H9 (cell line): ENCODE measurements at regions not wholly inside any gene's neighbourhood (a gene's known extent, or its start where the extent isn't known, plus 50 kb on each side); places are given as distances from the start of the nearest gene placed in this dataset.

Experiments
- DNase-seq: peaks from one replicate; pipeline ENCODE4 v3.0.0-alpha.2; 2017
- H2AFZ ChIP-seq: one replicate; pipeline ENCODE4 v1.6.1; 2013; ENCODE audit warnings: mild to moderate bottlenecking, low read length, control low read depth, moderate library complexity
- H2AK5ac ChIP-seq: 2 replicates; pipeline ENCODE4 v1.6.1; 2013; ENCODE audit warnings: low read length, control low read depth, mixed read lengths; ENCODE audit not compliant: insufficient read length
- H2BK120ac ChIP-seq: one replicate; pipeline ENCODE4 v1.6.1; 2013; ENCODE audit warnings: low read depth, mild to moderate bottlenecking, low read length, control low read depth, inconsistent platforms; ENCODE audit not compliant: poor library complexity, severe bottlenecking
- H2BK12ac ChIP-seq: 2 replicates; pipeline ENCODE4 v1.6.1; 2013; ENCODE audit warnings: low read length, control low read depth, mixed read lengths, low read depth; ENCODE audit not compliant: insufficient read length
- H2BK15ac ChIP-seq: 2 replicates; pipeline ENCODE4 v1.6.1; 2013; ENCODE audit warnings: low read depth, low read length, control low read depth
- H2BK20ac ChIP-seq: one replicate; pipeline ENCODE4 v1.6.1; 2013; ENCODE audit warnings: low read depth, mild to moderate bottlenecking, low read length, control low read depth, inconsistent platforms; ENCODE audit not compliant: poor library complexity, severe bottlenecking
- H2BK5ac ChIP-seq: 2 replicates; pipeline ENCODE4 v1.6.1; 2013; ENCODE audit warnings: low read length, control low read depth, mixed read lengths; ENCODE audit not compliant: insufficient read length
- H3K14ac ChIP-seq: 2 replicates; pipeline ENCODE4 v1.6.1; 2013; ENCODE audit warnings: low read length, control low read depth; ENCODE audit not compliant: insufficient read depth
- H3K18ac ChIP-seq: 2 replicates; pipeline ENCODE4 v1.6.1; 2013; ENCODE audit warnings: low read depth, mild to moderate bottlenecking, mixed read lengths, low read length, control low read depth; ENCODE audit not compliant: insufficient read length
- H3K23ac ChIP-seq: 2 replicates; pipeline ENCODE4 v1.6.1; 2013; ENCODE audit warnings: low read length, control low read depth, mixed read lengths, low read depth; ENCODE audit not compliant: insufficient read length
- H3K23me2 ChIP-seq: 2 replicates; pipeline ENCODE4 v1.6.1; 2013; ENCODE audit warnings: low read depth, mild to moderate bottlenecking, mixed read lengths, low read length, control low read depth; ENCODE audit not compliant: insufficient read length, poor library complexity, severe bottlenecking
- H3K27ac ChIP-seq: 2 replicates; pipeline ENCODE4 v1.5.1; 2013; ENCODE audit warnings: low read length, control low read depth, mixed read lengths, low read depth; ENCODE audit not compliant: insufficient read length
- H3K27me3 ChIP-seq: 2 replicates; pipeline ENCODE4 v1.6.1; 2013; ENCODE audit warnings: low read length, control low read depth, inconsistent platforms; ENCODE audit not compliant: insufficient read depth
- H3K4ac ChIP-seq: 2 replicates; pipeline ENCODE4 v1.6.1; 2013; ENCODE audit warnings: low read depth, mild to moderate bottlenecking, control low read depth, inconsistent platforms, low read length, moderate library complexity
- H3K4me1 ChIP-seq: 2 replicates; pipeline ENCODE4 v1.6.1; 2013; ENCODE audit warnings: low read length, control low read depth, inconsistent platforms; ENCODE audit not compliant: insufficient read depth
- H3K4me2 ChIP-seq: 2 replicates; pipeline ENCODE4 v1.6.1; 2013; ENCODE audit warnings: low read length, control low read depth, mixed read lengths; ENCODE audit not compliant: insufficient read length, insufficient read depth
- H3K56ac ChIP-seq: 2 replicates; pipeline ENCODE4 v1.6.1; 2013; ENCODE audit warnings: low read depth, mild to moderate bottlenecking, mixed read lengths, low read length, control low read depth; ENCODE audit not compliant: insufficient read length
- H3K79me1 ChIP-seq: 2 replicates; pipeline ENCODE4 v1.6.1; 2013; ENCODE audit warnings: low read depth, mild to moderate bottlenecking, moderate library complexity, low read length, control low read depth, inconsistent platforms; ENCODE audit not compliant: insufficient read depth, poor library complexity, severe bottlenecking
- H3K79me2 ChIP-seq: 2 replicates; pipeline ENCODE4 v1.6.1; 2013; ENCODE audit warnings: low read length, control low read depth, inconsistent platforms; ENCODE audit not compliant: insufficient read depth
- H3K9ac ChIP-seq: 2 replicates; pipeline ENCODE4 v1.6.1; 2013; ENCODE audit warnings: low read length, control low read depth, mixed read lengths; ENCODE audit not compliant: insufficient read length; ENCODE audit errors: extremely low read depth
- H3K9me3 ChIP-seq: one replicate; pipeline ENCODE4 v1.6.1; 2013; ENCODE audit warnings: low read depth, low read length, inconsistent platforms; ENCODE audit not compliant: control insufficient read depth
- H3T11ph ChIP-seq: one replicate; pipeline ENCODE4 v1.6.1; 2013; ENCODE audit warnings: mild to moderate bottlenecking, low read length, control low read depth, inconsistent platforms
- H4K20me1 ChIP-seq: one replicate; pipeline ENCODE4 v1.6.1; 2013; ENCODE audit not compliant: control insufficient read depth, insufficient read length, insufficient read depth
- H4K5ac ChIP-seq: 2 replicates; pipeline ENCODE4 v1.6.1; 2013; ENCODE audit warnings: low read depth, mild to moderate bottlenecking, mixed read lengths, low read length, control low read depth; ENCODE audit not compliant: insufficient read length
- H4K8ac ChIP-seq: replicated peaks from 2 replicates; pipeline ENCODE4 v1.6.1; 2013; ENCODE audit warnings: low read length, control low read depth, mixed read lengths, low read depth; ENCODE audit not compliant: insufficient read length
- H4K91ac ChIP-seq: 2 replicates; pipeline ENCODE4 v1.6.1; 2013; ENCODE audit warnings: low read depth, mild to moderate bottlenecking, moderate library complexity, mixed read lengths, low read length, control low read depth; ENCODE audit not compliant: insufficient read length
- H3K27ac Mint-ChIP-seq, 3 experiments: 2 replicates in 2 of 3; 3 replicates in 1 of 3; pipeline ENCODE4 v1.8.0; 2020 to 2021; ENCODE audit warnings: mixed read lengths in 3 of 3, mild to moderate bottlenecking in 1 of 3, moderate library complexity in 1 of 3
- H3K27me3 Mint-ChIP-seq: 2 replicates; pipeline ENCODE4 v1.8.0; 2021; ENCODE audit warnings: low read depth, mild to moderate bottlenecking, moderate library complexity, mixed read lengths
- H3K36me3 Mint-ChIP-seq, 3 experiments: 2 replicates in 2 of 3; 3 replicates in 1 of 3; pipeline ENCODE4 v1.8.0; 2020 to 2021; ENCODE audit warnings: low read depth in 3 of 3, mixed read lengths in 3 of 3; ENCODE audit not compliant: insufficient read depth in 1 of 3
- H3K4me1 Mint-ChIP-seq, 2 experiments: 2 replicates each; pipeline ENCODE4 v1.8.0; 2020; ENCODE audit warnings: mixed read lengths in 2 of 2
- H3K4me3 Mint-ChIP-seq, 2 experiments: 2 replicates in 1 of 2; 3 replicates in 1 of 2; pipeline ENCODE4 v1.8.0; 2020 to 2021; ENCODE audit warnings: mild to moderate bottlenecking in 2 of 2, mixed read lengths in 2 of 2, moderate library complexity in 1 of 2
- H3K9me3 Mint-ChIP-seq, 2 experiments: 2 replicates in 1 of 2; 3 replicates in 1 of 2; pipeline ENCODE4 v1.8.0; 2020; ENCODE audit warnings: mild to moderate bottlenecking in 2 of 2, mixed read lengths in 2 of 2, moderate library complexity in 1 of 2
- WGBS: extraction: QIAGEN DNeasy Blood & Tissue Kit; methylation state at CpG from one replicate; pipeline ENCODE4 v1.1.7; 2013; ENCODE audit warnings: missing lambda C conversion rate, low lambda C conversion rate, mixed read lengths; ENCODE audit not compliant: insufficient read length; ENCODE audit errors: extremely low coverage; 5-methylcytosine and 5-hydroxymethylcytosine counted together
- TF ChIP-seq, protein P1 (sequence below): fragments of 200-600 bp; sonication (generic); conservative IDR thresholded peaks from 3 replicates; pipeline ENCODE4 v1.8.0; 2021; ENCODE audit warnings: antibody characterized with exemption, mild to moderate bottlenecking

DNA sequence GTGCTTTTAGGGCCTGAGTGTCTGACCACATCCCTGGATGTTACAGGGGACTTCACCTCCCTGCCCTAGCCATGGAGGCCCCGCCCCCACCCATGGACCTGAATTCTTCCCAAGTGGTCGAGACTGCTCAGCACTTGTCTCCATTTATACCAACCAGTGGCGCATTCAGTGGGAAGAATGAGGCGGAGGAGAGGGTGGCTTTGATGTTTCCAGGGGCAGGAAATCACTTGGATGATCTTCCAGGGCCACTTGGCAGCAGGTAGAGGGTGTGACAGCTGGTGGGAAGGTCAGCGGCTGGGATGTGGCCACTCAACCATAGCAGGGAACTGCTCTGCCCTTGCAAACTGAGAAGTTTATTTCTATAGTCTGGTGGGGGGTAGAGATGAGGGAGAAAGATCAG, 155.1 kb upstream of the BLID start:
- Mint-ChIP-seq H3K4me3 (no peak overlapping the region), H3K36me3 (no peaks in the 10 kb centered on the region), H3K27ac (no peak overlapping the region), H3K27me3 (no peaks in the 10 kb centered on the region), H3K9me3 (no peaks in the 10 kb centered on the region), H3K4me1 (peaks cover 9 to 19% of the 10 kb centered on the region in 2 experiments; a peak in 3 of 4 replicates)
- Histone ChIP-seq H3K56ac (no peak overlapping the region), H3T11ph (no peak overlapping the region), H3K27ac (no peak overlapping the region), H3K23ac (no peak overlapping the region), H2AK5ac (no peak overlapping the region), H3K9ac (no peak overlapping the region), H3K14ac (no peak overlapping the region), H2BK15ac (no peak overlapping the region), H3K27me3 (no peaks in the 10 kb centered on the region), H4K91ac (no peak overlapping the region), H2BK20ac (no peak overlapping the region), H3K79me2 (no peaks in the 10 kb centered on the region), H3K4ac (no peak overlapping the region), H3K9me3 (no peaks in the 10 kb centered on the region), H4K5ac (no peak overlapping the region), H3K18ac (no peak overlapping the region), H2BK120ac (no peak overlapping the region), H4K20me1 (no peaks in the 10 kb centered on the region), H2BK5ac (no peak overlapping the region), H3K4me2 (no peak overlapping the region), H4K8ac (no peak overlapping the region), H2AFZ (no peak overlapping the region), H3K23me2 (no peaks in the 10 kb centered on the region), H3K4me1 (no peaks in the 10 kb centered on the region; the same call in 1 of the 2 replicates), H2BK12ac (no peak overlapping the region), H3K79me1 (no peaks in the 10 kb centered on the region)
- no CpG with 5 or more reads among the region's 5 CpGs for WGBS
- TF ChIP-seq, protein P1, sequence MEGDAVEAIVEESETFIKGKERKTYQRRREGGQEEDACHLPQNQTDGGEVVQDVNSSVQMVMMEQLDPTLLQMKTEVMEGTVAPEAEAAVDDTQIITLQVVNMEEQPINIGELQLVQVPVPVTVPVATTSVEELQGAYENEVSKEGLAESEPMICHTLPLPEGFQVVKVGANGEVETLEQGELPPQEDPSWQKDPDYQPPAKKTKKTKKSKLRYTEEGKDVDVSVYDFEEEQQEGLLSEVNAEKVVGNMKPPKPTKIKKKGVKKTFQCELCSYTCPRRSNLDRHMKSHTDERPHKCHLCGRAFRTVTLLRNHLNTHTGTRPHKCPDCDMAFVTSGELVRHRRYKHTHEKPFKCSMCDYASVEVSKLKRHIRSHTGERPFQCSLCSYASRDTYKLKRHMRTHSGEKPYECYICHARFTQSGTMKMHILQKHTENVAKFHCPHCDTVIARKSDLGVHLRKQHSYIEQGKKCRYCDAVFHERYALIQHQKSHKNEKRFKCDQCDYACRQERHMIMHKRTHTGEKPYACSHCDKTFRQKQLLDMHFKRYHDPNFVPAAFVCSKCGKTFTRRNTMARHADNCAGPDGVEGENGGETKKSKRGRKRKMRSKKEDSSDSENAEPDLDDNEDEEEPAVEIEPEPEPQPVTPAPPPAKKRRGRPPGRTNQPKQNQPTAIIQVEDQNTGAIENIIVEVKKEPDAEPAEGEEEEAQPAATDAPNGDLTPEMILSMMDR, result no peak
- peak; percentile 30 for DNase-seq
